ENCODE measurements at regions not wholly inside any gene's neighbourhood (a gene's known extent, or its start where the extent isn't known, plus 50 kb on each side); places are given as distances from the start of the nearest gene placed in this dataset.
"Not testable (repeated sequence)": the region's sequence is repeated elsewhere in the genome, so short reads cannot be mapped to it uniquely, and the experiment has no call there.

GRCh38 chr9:115837618-115838017, 316.0 kb upstream of the PAPPA start:
- H3K4me3 ChIP-seq (ENCODE audit: low read length), result no peak overlapping the region
- no peak for DNase-seq (ENCODE audit: low read depth)
- TF ChIP-seq, protein P1, sequence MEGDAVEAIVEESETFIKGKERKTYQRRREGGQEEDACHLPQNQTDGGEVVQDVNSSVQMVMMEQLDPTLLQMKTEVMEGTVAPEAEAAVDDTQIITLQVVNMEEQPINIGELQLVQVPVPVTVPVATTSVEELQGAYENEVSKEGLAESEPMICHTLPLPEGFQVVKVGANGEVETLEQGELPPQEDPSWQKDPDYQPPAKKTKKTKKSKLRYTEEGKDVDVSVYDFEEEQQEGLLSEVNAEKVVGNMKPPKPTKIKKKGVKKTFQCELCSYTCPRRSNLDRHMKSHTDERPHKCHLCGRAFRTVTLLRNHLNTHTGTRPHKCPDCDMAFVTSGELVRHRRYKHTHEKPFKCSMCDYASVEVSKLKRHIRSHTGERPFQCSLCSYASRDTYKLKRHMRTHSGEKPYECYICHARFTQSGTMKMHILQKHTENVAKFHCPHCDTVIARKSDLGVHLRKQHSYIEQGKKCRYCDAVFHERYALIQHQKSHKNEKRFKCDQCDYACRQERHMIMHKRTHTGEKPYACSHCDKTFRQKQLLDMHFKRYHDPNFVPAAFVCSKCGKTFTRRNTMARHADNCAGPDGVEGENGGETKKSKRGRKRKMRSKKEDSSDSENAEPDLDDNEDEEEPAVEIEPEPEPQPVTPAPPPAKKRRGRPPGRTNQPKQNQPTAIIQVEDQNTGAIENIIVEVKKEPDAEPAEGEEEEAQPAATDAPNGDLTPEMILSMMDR (conservative IDR thresholded peaks at IDR 0.05; ENCODE audit: low read depth, low read length), result no peak

GRCh38 chr9:115838417-115838816, 315.2 kb upstream of the PAPPA start:
- DNase-seq (ENCODE audit: low read depth), result no peak
- TF ChIP-seq, protein P1 (conservative IDR thresholded peaks at IDR 0.05; ENCODE audit: low read depth, low read length), result no peak
- H3K4me3 ChIP-seq (ENCODE audit: low read length), result no peak overlapping the region

- DNase-seq (ENCODE audit: low read depth); H3K4me3 ChIP-seq (ENCODE audit: low read length): not testable (repeated sequence)
Measured at GRCh38 chr9:115844433-115844832, 309.2 kb upstream of the PAPPA start.

GRCh38 chr9:115845648-115846312, 307.8 kb upstream of the PAPPA start:
- H3K4me3 ChIP-seq (ENCODE audit: low read length), result no peak overlapping the region
- no peak for DNase-seq (ENCODE audit: low read depth)
- TF ChIP-seq, protein P1 (conservative IDR thresholded peaks at IDR 0.05; ENCODE audit: low read depth, low read length), result no peak

- no peak overlapping the region for H3K4me3 ChIP-seq (ENCODE audit: low read length)
- TF ChIP-seq, protein P1 (conservative IDR thresholded peaks at IDR 0.05; ENCODE audit: low read depth, low read length), result no peak
- no peak for DNase-seq (ENCODE audit: low read depth)
Measured at GRCh38 chr9:115847216-115847615, 306.4 kb upstream of the PAPPA start.

- no peak overlapping the region for H3K4me3 ChIP-seq (ENCODE audit: low read length)
- DNase-seq (ENCODE audit: low read depth), result no peak
- TF ChIP-seq, protein P1 (conservative IDR thresholded peaks at IDR 0.05; ENCODE audit: low read depth, low read length), result no peak
Measured at GRCh38 chr9:115849679-115850412, 303.7 kb upstream of the PAPPA start.

- no peak overlapping the region for H3K4me3 ChIP-seq (ENCODE audit: low read length)
- TF ChIP-seq, protein P1 (conservative IDR thresholded peaks at IDR 0.05; ENCODE audit: low read depth, low read length), result no peak
- no peak for DNase-seq (ENCODE audit: low read depth)
Measured at GRCh38 chr9:115850548-115851304, 302.9 kb upstream of the PAPPA start.

Measured in retinal pigment epithelial cell (primary cell).